HepG2 (cell line): ENCODE measurements at regions not wholly inside any gene's neighbourhood (a gene's known extent, or its start where the extent isn't known, plus 50 kb on each side); places are given as distances from the start of the nearest gene placed in this dataset.

ENCODE experiments used
- ATAC-seq: fragments of 200-7000 bp; cut with Tn5 transposase; 3 replicates; pipeline ENCODE4 v1.9.1; 2020; ENCODE audit warnings: mild to moderate bottlenecking, moderate library complexity
- BruUV-seq: library from RNA; stranded (reverse); fragments of 400-500 nt; replicated peaks from 2 replicates; lab custom pipeline; 2021; lab: Mats Ljungman, UMichigan
- CTCF ChIA-PET: fragments of 300-600 bp; formaldehyde crosslinking; extraction: SDS; loops from one replicate; lab custom pipeline; 2021; ENCODE audit warnings: low total read pairs, inconsistent platforms, low intra/inter-chr PET ratio; lab: Yijun Ruan, JAX
- POLR2A ChIA-PET: fragments of 350-600 bp; sonication (Branson Sonifier 250); formaldehyde crosslinking; loops from one replicate; lab custom pipeline; 2020; ENCODE audit warnings: antibody characterized with exemption, inconsistent platforms; lab: Yijun Ruan, JAX
- DNase-seq: peaks from one replicate; pipeline ENCODE4 v3.0.0-alpha.2; 2015; ENCODE audit warnings: low spot score
- FAIRE-seq: peaks from 3 replicates; lab custom pipeline; 2011; peaks lifted over from hg19 to GRCh38; lab: Jason Lieb, UNC
- H2AFZ ChIP-seq: one replicate; pipeline ENCODE4 v1.6.1; 2011; ENCODE audit warnings: low read length, inconsistent platforms
- H3K27ac ChIP-seq: fragments of 300-600 bp; 3 replicates; pipeline ENCODE4 v1.8.0; 2011; ENCODE audit warnings: mixed run types, mild to moderate bottlenecking, mixed read lengths, low read length, inconsistent platforms; ENCODE audit not compliant: insufficient read depth; ENCODE audit errors: extremely low read length
- H3K27me3 ChIP-seq, 2 experiments: fragments of 200-600 bp in 1 of 2; 2 replicates in 1 of 2; 3 replicates in 1 of 2; pipeline versions ENCODE4 v1.6.0 to v1.8.0; 2011; ENCODE audit warnings: low read length in 2 of 2, mild to moderate bottlenecking in 2 of 2, moderate library complexity in 2 of 2, inconsistent platforms in 1 of 2; ENCODE audit not compliant: insufficient read depth in 2 of 2, control insufficient read depth in 1 of 2
- H3K36me3 ChIP-seq, 2 experiments: fragments of 200-600 bp in 1 of 2; replicated peaks in 1 of 2; 2 replicates in 1 of 2; 3 replicates in 1 of 2; pipeline versions ENCODE4 v1.5.1 to v1.8.0; 2011; ENCODE audit warnings: low read length in 2 of 2, inconsistent platforms in 1 of 2; ENCODE audit not compliant: insufficient read depth in 2 of 2, control insufficient read depth in 1 of 2
- H3K4me1 ChIP-seq: 2 replicates; pipeline ENCODE4 v1.5.1; 2012; ENCODE audit warnings: low read length, inconsistent platforms; ENCODE audit not compliant: insufficient read depth
- H3K4me2 ChIP-seq: 2 replicates; pipeline ENCODE4 v1.6.0; 2011; ENCODE audit warnings: low read depth, low read length, inconsistent platforms
- H3K4me3 ChIP-seq, 3 experiments: fragments of 200-600 bp in 1 of 3; sonication (generic), shearing (Covaris generic) in 1 of 3; replicated peaks in 1 of 3; 2 replicates each; pipeline ENCODE4 v1.5.1; 2011 to 2016; ENCODE audit warnings: low read length in 3 of 3, inconsistent platforms in 2 of 3, low read depth in 2 of 3, mild to moderate bottlenecking in 2 of 3, control low read depth in 1 of 3, mixed read lengths in 1 of 3; ENCODE audit not compliant: insufficient read depth in 1 of 3
- H3K79me2 ChIP-seq: one replicate; pipeline ENCODE4 v1.6.1; 2011; ENCODE audit warnings: low read length, inconsistent platforms; ENCODE audit not compliant: insufficient read depth
- H3K9ac ChIP-seq: 2 replicates; pipeline ENCODE4 v1.6.0; 2011; ENCODE audit warnings: mild to moderate bottlenecking, low read depth, low read length, inconsistent platforms; ENCODE audit not compliant: insufficient read depth
- H3K9me3 ChIP-seq: 2 replicates; pipeline ENCODE4 v1.5.1; 2012; ENCODE audit warnings: mild to moderate bottlenecking, low read length
- H4K20me1 ChIP-seq: 2 replicates; pipeline ENCODE4 v1.6.0; 2011; ENCODE audit warnings: inconsistent platforms, mild to moderate bottlenecking, low read length, moderate library complexity; ENCODE audit not compliant: insufficient read depth
- FOXA1 ChIP-seq, 2 experiments: fragments of 450-650 bp in 1 of 2; sonication (generic) in 1 of 2; formaldehyde crosslinking in 1 of 2; IDR thresholded peaks; 2 replicates each; pipeline versions ENCODE4 v1.4.0 to v1.6.1; 2016 to 2020; ENCODE audit warnings: missing genetic modification reagents in 1 of 2
- FOXK1 ChIP-seq: sonication (generic); formaldehyde crosslinking; IDR thresholded peaks from 2 replicates; pipeline ENCODE4 v1.4.0; 2020; ENCODE audit warnings: low read depth, missing genetic modification reagents, borderline replicate concordance
- HDAC2 ChIP-seq: sonication (generic); formaldehyde crosslinking; IDR thresholded peaks from 2 replicates; pipeline ENCODE4 v1.4.0; 2020; ENCODE audit warnings: missing genetic modification reagents
- KMT2B ChIP-seq: IDR thresholded peaks from 2 replicates; pipeline ENCODE4 v1.6.1; 2016; ENCODE audit warnings: missing genetic modification reagents, missing compliant biosample characterization
- LCORL ChIP-seq, 2 experiments: fragments of 450-650 bp in 1 of 2; sonication (generic) in 1 of 2; formaldehyde crosslinking in 1 of 2; IDR thresholded peaks; 2 replicates each; pipeline versions ENCODE4 v1.5.0 to v1.6.1; 2017 to 2020; ENCODE audit warnings: antibody characterized with exemption in 1 of 2, missing genetic modification reagents in 1 of 2
- NRL ChIP-seq: sonication (generic); formaldehyde crosslinking; IDR thresholded peaks from 2 replicates; pipeline ENCODE4 v1.5.0; 2020; ENCODE audit warnings: missing genetic modification reagents, mild to moderate bottlenecking, moderate library complexity, borderline replicate concordance
- POLR2AphosphoS2 ChIP-seq: IDR thresholded peaks from 2 replicates; pipeline ENCODE4 v1.6.1; 2011; ENCODE audit warnings: low read depth, low read length, improper control_type of control experiment
- SOX13 ChIP-seq, 3 experiments: fragments of 450-650 bp in 1 of 3; sonication (generic) in 1 of 3; formaldehyde crosslinking in 1 of 3; IDR thresholded peaks in 2 of 3; conservative IDR thresholded peaks in 1 of 3; 2 replicates each; pipeline versions ENCODE4 v1.5.0 to v1.6.1; 2016 to 2020; ENCODE audit warnings: antibody characterized with exemption in 1 of 3, mild to moderate bottlenecking in 1 of 3, missing compliant biosample characterization in 1 of 3, missing genetic modification reagents in 1 of 3, moderate library complexity in 1 of 3
- SP2 ChIP-seq: sonication (generic); formaldehyde crosslinking; IDR thresholded peaks from 2 replicates; pipeline ENCODE4 v1.5.1; 2020; ENCODE audit warnings: mild to moderate bottlenecking, missing genetic modification reagents
- SSRP1 ChIP-seq: IDR thresholded peaks from 2 replicates; pipeline ENCODE4 v1.6.1; 2016; ENCODE audit warnings: control low read depth
- WIZ ChIP-seq: sonication (generic); formaldehyde crosslinking; IDR thresholded peaks from 2 replicates; pipeline ENCODE4 v1.5.1; 2020; ENCODE audit warnings: mild to moderate bottlenecking, missing genetic modification reagents
- ZNF256 ChIP-seq: sonication (generic); formaldehyde crosslinking; conservative IDR thresholded peaks from 2 replicates; pipeline ENCODE4 v1.4.0; 2020; ENCODE audit warnings: missing genetic modification reagents
- ZNF709 ChIP-seq: sonication (generic); formaldehyde crosslinking; IDR thresholded peaks from 2 replicates; pipeline ENCODE4 v1.5.0; 2020; ENCODE audit warnings: mild to moderate bottlenecking, missing genetic modification reagents
- WGBS: methylation state at CpG from one replicate; pipeline ENCODE4 v1.1.6; 2017; ENCODE audit warnings: low lambda C conversion rate; 5-methylcytosine and 5-hydroxymethylcytosine counted together
- in situ Hi-C: cut with HindIII; loops from 2 replicates; pipeline ENCODE4 v1.10.0; 2017; ENCODE audit warnings: low pct_unique_long_range_greater_than_20kb; ENCODE audit not compliant: extremely low pct_ligation_motif_present
- intact Hi-C: fragments of 100-400 bp; cut with micrococcal nuclease; formaldehyde crosslinking; loops from one replicate; pipeline ENCODE4 v1.10.0; 2022; ENCODE audit not compliant: unreplicated experiment
- TF ChIP-seq, protein P1 (sequence below): sonication (generic); formaldehyde crosslinking; IDR thresholded peaks from 2 replicates; pipeline ENCODE4 v1.4.0; 2020; ENCODE audit warnings: missing genetic modification reagents, low read depth, mild to moderate bottlenecking, borderline replicate concordance
- TF ChIP-seq, protein P2 (sequence below): sonication (generic); formaldehyde crosslinking; IDR thresholded peaks from 2 replicates; pipeline ENCODE4 v1.4.0; 2020; ENCODE audit warnings: low read depth, missing genetic modification reagents
- TF ChIP-seq, protein P3 (sequence below): sonication (generic); formaldehyde crosslinking; IDR thresholded peaks from 2 replicates; pipeline ENCODE4 v1.4.0; 2020; ENCODE audit warnings: mild to moderate bottlenecking, missing genetic modification reagents

- Histone ChIP-seq H3K9ac (no peak overlapping the region), H3K4me2 (no peak overlapping the region), H3K27ac (no peak overlapping the region), H3K9me3 (peaks cover 76% of the 10 kb centered on the region), H2AFZ (no peak overlapping the region), H3K4me1 (no peaks in the 10 kb centered on the region), H3K4me3 (no peak overlapping the region), H4K20me1 (no peaks in the 10 kb centered on the region), H3K27me3 (no peaks in the 10 kb centered on the region), H3K79me2 (no peaks in the 10 kb centered on the region), H3K36me3 (no peaks in the 10 kb centered on the region)
- WGBS, result 20% methylated on average over 3 of the region's 4 CpGs
- no peak for DNase-seq
- no peak; the same call in 2 of the 3 replicates for ATAC-seq
- ChIA-PET CTCF (no interaction called here), POLR2A (no interaction called here)
- intact Hi-C loops (no loop called here), in situ Hi-C loops (no loop called here)
- no peak for FAIRE-seq
- no TSS peak for BruUV-seq
- TF ChIP-seq FOXA1 (IDR thresholded peaks at IDR 0.05) (no peak), FOXA1 (CRISPR knock-in tag; IDR thresholded peaks at IDR 0.05) (no peak), KMT2B (no peak), SP2 (CRISPR knock-in tag) (no peak), WIZ (CRISPR knock-in tag) (no peak), SOX13 (IDR thresholded peaks at IDR 0.05) (no peak), SOX13 (CRISPR knock-in tag; conservative IDR thresholded peaks at IDR 0.05 in 1 of 2, IDR thresholded peaks at IDR 0.05 in 1 of 2) (no peak), FOXK1 (no peak), HDAC2 (CRISPR knock-in tag) (no peak), NRL (CRISPR knock-in tag) (no peak), SSRP1 (CRISPR knock-in tag) (no peak), ZNF709 (no peak), ZNF256 (CRISPR knock-in tag) (no peak), LCORL (IDR thresholded peaks at IDR 0.05) (no peak), LCORL (CRISPR knock-in tag; IDR thresholded peaks at IDR 0.05) (no peak), POLR2AphosphoS2 (no peak)
- TF ChIP-seq, protein P1, sequence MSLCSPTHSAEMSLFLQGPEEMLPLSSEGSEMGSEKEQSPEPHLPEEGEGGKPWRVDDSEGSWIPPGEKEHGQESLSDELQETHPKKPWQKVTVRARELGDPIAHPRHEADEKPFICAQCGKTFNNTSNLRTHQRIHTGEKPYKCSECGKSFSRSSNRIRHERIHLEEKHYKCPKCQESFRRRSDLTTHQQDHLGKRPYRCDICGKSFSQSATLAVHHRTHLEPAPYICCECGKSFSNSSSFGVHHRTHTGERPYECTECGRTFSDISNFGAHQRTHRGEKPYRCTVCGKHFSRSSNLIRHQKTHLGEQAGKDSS (CRISPR knock-in tag), result no peak
- TF ChIP-seq, protein P2, sequence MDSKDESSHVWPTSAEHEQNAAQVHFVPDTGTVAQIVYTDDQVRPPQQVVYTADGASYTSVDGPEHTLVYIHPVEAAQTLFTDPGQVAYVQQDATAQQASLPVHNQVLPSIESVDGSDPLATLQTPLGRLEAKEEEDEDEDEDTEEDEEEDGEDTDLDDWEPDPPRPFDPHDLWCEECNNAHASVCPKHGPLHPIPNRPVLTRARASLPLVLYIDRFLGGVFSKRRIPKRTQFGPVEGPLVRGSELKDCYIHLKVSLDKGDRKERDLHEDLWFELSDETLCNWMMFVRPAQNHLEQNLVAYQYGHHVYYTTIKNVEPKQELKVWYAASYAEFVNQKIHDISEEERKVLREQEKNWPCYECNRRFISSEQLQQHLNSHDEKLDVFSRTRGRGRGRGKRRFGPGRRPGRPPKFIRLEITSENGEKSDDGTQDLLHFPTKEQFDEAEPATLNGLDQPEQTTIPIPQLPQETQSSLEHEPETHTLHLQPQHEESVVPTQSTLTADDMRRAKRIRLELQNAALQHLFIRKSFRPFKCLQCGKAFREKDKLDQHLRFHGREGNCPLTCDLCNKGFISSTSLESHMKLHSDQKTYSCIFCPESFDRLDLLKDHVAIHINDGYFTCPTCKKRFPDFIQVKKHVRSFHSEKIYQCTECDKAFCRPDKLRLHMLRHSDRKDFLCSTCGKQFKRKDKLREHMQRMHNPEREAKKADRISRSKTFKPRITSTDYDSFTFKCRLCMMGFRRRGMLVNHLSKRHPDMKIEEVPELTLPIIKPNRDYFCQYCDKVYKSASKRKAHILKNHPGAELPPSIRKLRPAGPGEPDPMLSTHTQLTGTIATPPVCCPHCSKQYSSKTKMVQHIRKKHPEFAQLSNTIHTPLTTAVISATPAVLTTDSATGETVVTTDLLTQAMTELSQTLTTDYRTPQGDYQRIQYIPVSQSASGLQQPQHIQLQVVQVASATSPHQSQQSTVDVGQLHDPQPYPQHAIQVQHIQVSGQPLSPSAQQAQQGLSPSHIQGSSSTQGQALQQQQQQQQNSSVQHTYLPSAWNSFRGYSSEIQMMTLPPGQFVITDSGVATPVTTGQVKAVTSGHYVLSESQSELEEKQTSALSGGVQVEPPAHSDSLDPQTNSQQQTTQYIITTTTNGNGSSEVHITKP, result no peak
- TF ChIP-seq, protein P3, sequence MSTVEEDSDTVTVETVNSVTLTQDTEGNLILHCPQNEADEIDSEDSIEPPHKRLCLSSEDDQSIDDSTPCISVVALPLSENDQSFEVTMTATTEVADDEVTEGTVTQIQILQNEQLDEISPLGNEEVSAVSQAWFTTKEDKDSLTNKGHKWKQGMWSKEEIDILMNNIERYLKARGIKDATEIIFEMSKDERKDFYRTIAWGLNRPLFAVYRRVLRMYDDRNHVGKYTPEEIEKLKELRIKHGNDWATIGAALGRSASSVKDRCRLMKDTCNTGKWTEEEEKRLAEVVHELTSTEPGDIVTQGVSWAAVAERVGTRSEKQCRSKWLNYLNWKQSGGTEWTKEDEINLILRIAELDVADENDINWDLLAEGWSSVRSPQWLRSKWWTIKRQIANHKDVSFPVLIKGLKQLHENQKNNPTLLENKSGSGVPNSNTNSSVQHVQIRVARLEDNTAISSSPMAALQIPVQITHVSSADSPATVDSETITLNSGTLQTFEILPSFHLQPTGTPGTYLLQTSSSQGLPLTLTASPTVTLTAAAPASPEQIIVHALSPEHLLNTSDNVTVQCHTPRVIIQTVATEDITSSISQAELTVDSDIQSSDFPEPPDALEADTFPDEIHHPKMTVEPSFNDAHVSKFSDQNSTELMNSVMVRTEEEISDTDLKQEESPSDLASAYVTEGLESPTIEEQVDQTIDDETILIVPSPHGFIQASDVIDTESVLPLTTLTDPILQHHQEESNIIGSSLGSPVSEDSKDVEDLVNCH (CRISPR knock-in tag), result no peak
Observed at GRCh38 chr16:35174016-35174415, 1714.6 kb downstream of the TP53TG3F start.
